ENCODE measurements at regions not wholly inside any gene's neighbourhood (a gene's known extent, or its start where the extent isn't known, plus 50 kb on each side); places are given as distances from the start of the nearest gene placed in this dataset.
"Not testable (repeated sequence)": the region's sequence is repeated elsewhere in the genome, so short reads cannot be mapped to it uniquely, and the experiment has no call there.

- in situ Hi-C loops (cut with MboI; ENCODE audit: low sequenced_read_pairs) = loop anchor here (25.0 kb wide), 1 partner anchor 993 kb away; the partner anchor contains the start of gene CLMP
- WGBS, 2 experiments (ENCODE audit: extremely low coverage in 2 of 2, insufficient read length in 1 of 2) = no CpG with 5 or more reads among the region's 5 CpGs
- CTCF ChIA-PET = interaction anchor here (0.5 to 1.6 kb wide), 3 partner anchors 14 to 539 kb away, joined by 3 to 10 read pairs (median 4); no protein-coding TSS in a partner anchor
- Histone ChIP-seq H3K79me1 (ENCODE audit: low read depth in 1 of 2, low read length in 2 of 2) (peaks cover 19 to 55% of the 10 kb centered on the region in 2 experiments), H3K9me1 (ENCODE audit: insufficient read depth, low read length) (peaks cover 10% of the 10 kb centered on the region), H3K18ac (ENCODE audit: low read depth, low read length) (peak overlapping the region; percentile 99), H2BK15ac (ENCODE audit: low read depth, low read length) (peak overlapping the region; percentile 98), H3K27ac (ENCODE audit: insufficient read depth, low read length) (peak overlapping the region; percentile 98), H4K91ac (ENCODE audit: insufficient read depth, low read depth, low read length) (peak overlapping the region; percentile 100), H3K9ac (ENCODE audit: low read depth, low read length) (peak overlapping the region; percentile 76; the same call in 1 of the 2 replicates), H4K5ac (ENCODE audit: low read depth, low read length) (peak overlapping the region; percentile 99), H2BK5ac (ENCODE audit: low read depth, low read length, poor library complexity, severe bottlenecking) (peak overlapping the region; percentile 99), H2AK9ac (replicated peaks; ENCODE audit: low read depth, low read length, poor library complexity) (peak overlapping the region; percentile 21), H3K4me1 (ENCODE audit: control insufficient read depth, insufficient read depth, low read length) (peaks cover 31% of the 10 kb centered on the region), H4K8ac (ENCODE audit: low read depth in 2 of 2, low read length in 2 of 2) (peak overlapping the region; percentile 76 to 94), H3K4ac (ENCODE audit: low read depth, low read length) (peak overlapping the region; percentile 99), H2BK20ac (ENCODE audit: low read depth, low read length) (peak overlapping the region; percentile 98), H3K14ac (replicated peaks; ENCODE audit: low read depth, low read length) (peak overlapping the region; percentile 95), H2BK120ac (ENCODE audit: low read depth, low read length) (peak overlapping the region; percentile 98), H2AK5ac (ENCODE audit: low read depth, low read length) (peak overlapping the region; percentile 100), H3K56ac (ENCODE audit: extremely low read depth, insufficient read depth, low read length) (peak overlapping the region; percentile 91), H3K36me3 (ENCODE audit: control insufficient read depth, insufficient read depth, low read length) (peaks cover 11% of the 10 kb centered on the region), H3K23ac (ENCODE audit: low read depth, low read length) (peak overlapping the region; percentile 92)
- H3K4me3 ChIP-seq (ENCODE audit: insufficient read depth, low read depth, low read length); H4K20me1 ChIP-seq (ENCODE audit: insufficient read depth, low read length); dilution Hi-C loops (cut with HindIII; ENCODE audit: low sequenced_read_pairs, unreplicated experiment); H3K27me3 ChIP-seq (ENCODE audit: control insufficient read depth, insufficient read depth, low read length); H2AFZ ChIP-seq (replicated peaks; ENCODE audit: low read length, poor library complexity); DNase-seq; H3K4me2 ChIP-seq (ENCODE audit: low read depth, low read length); intact Hi-C loops (cut with micrococcal nuclease); BruUV-seq (replicated peaks); ATAC-seq (ENCODE audit: low read depth); H3K9me3 ChIP-seq (ENCODE audit: control insufficient read depth, insufficient read depth, low read length): not testable (repeated sequence)
- POLR2A ChIA-PET (ENCODE audit: unreplicated experiment) = interaction anchor here (0.6 to 1.1 kb wide), 2 partner anchors 93 to 95 kb away, joined by 4 to 10 read pairs; no protein-coding TSS in a partner anchor
Measured at GRCh38 chr11:122193881-122194480, 78.0 kb upstream of the BLID start.
